Duodenal mucosa (tissue), 2 donors: ENCODE measurements at regions not wholly inside any gene's neighbourhood (a gene's known extent, or its start where the extent isn't known, plus 50 kb on each side); places are given as distances from the start of the nearest gene placed in this dataset.

ENCODE experiments used
- H3K27ac ChIP-seq: one replicate; pipeline ENCODE4 v1.7.0; 2013; ENCODE audit warnings: low read depth, low read length
- H3K27me3 ChIP-seq, 2 donors: one replicate each; pipeline ENCODE4 v1.7.0; 2013; ENCODE audit warnings: low read length in 2 of 2, control low read depth in 1 of 2; ENCODE audit not compliant: insufficient read depth in 2 of 2, control insufficient read depth in 1 of 2
- H3K36me3 ChIP-seq, 2 donors: one replicate each; pipeline ENCODE4 v1.7.0; 2013; ENCODE audit warnings: low read length in 2 of 2, control low read depth in 1 of 2; ENCODE audit not compliant: insufficient read depth in 2 of 2, control insufficient read depth in 1 of 2
- H3K4me1 ChIP-seq, 2 donors: one replicate each; pipeline ENCODE4 v1.7.0; 2013; ENCODE audit warnings: low read length in 2 of 2, control low read depth in 1 of 2; ENCODE audit not compliant: insufficient read depth in 2 of 2, control insufficient read depth in 1 of 2
- H3K4me3 ChIP-seq, 2 donors: one replicate each; pipeline ENCODE4 v1.7.0; 2013; ENCODE audit warnings: low read length in 2 of 2, low read depth in 1 of 2
- H3K9ac ChIP-seq, 2 donors: one replicate each; pipeline ENCODE4 v1.7.0; 2013; ENCODE audit warnings: low read length in 2 of 2, low read depth in 1 of 2
- H3K9me3 ChIP-seq, 2 donors: one replicate each; pipeline ENCODE4 v1.7.0; 2013; ENCODE audit warnings: low read length in 2 of 2, control low read depth in 1 of 2; ENCODE audit not compliant: control insufficient read depth in 1 of 2

- Histone ChIP-seq H3K27ac (no peak overlapping the region), H3K27me3 (no peaks in the 10 kb centered on the region), H3K4me3 (no peak overlapping the region)
These were observed 599.6 kb downstream of the CDH18 start for GRCh38 chr5:19388391-19388790.

GRCh38 chr5:19401032-19401431 lies 587.0 kb downstream of the CDH18 start:
- no peaks in the 10 kb centered on the region for H3K4me1 ChIP-seq
- H3K27me3 ChIP-seq: no peaks in the 10 kb centered on the region
- H3K27ac ChIP-seq: no peak overlapping the region
- no peak overlapping the region for H3K4me3 ChIP-seq
- H3K36me3 ChIP-seq: no peaks in the 10 kb centered on the region
- H3K9ac ChIP-seq: no peak overlapping the region
- H3K9me3 ChIP-seq: peaks cover 6 to 9% of the 10 kb centered on the region in 2 donors

More at GRCh38 chr5:19388391-19388790, 599.6 kb downstream of the CDH18 start:
- no peak overlapping the region for H3K9ac ChIP-seq
- no peaks in the 10 kb centered on the region for H3K36me3 ChIP-seq
- H3K4me1 ChIP-seq: no peaks in the 10 kb centered on the region
- H3K9me3 ChIP-seq: peaks cover 0 to 12% of the 10 kb centered on the region in 2 donors

GRCh38 chr5:19406576-19407365 lies 581.2 kb downstream of the CDH18 start:
- no peaks in the 10 kb centered on the region for H3K4me1 ChIP-seq
- H3K4me3 ChIP-seq: no peak overlapping the region
- no peaks in the 10 kb centered on the region for H3K27me3 ChIP-seq
- no peaks in the 10 kb centered on the region for H3K36me3 ChIP-seq
- no peak overlapping the region for H3K9ac ChIP-seq
- peaks cover 13 to 15% of the 10 kb centered on the region in 2 donors for H3K9me3 ChIP-seq
- H3K27ac ChIP-seq: no peak overlapping the region

GRCh38 chr5:19408149-19408548 lies 579.9 kb downstream of the CDH18 start:
- Histone ChIP-seq H3K27me3 (no peaks in the 10 kb centered on the region), H3K4me3 (no peak overlapping the region), H3K36me3 (no peaks in the 10 kb centered on the region), H3K9me3 (peaks cover 13 to 14% of the 10 kb centered on the region in 2 donors), H3K9ac (no peak overlapping the region), H3K4me1 (no peaks in the 10 kb centered on the region), H3K27ac (no peak overlapping the region)

GRCh38 chr5:19411936-19412335 lies 576.1 kb downstream of the CDH18 start:
- Histone ChIP-seq H3K4me3 (no peak overlapping the region), H3K9me3 (peaks cover 3 to 10% of the 10 kb centered on the region in 2 donors), H3K4me1 (no peaks in the 10 kb centered on the region)

More at GRCh38 chr5:19411936-19412335, 576.1 kb downstream of the CDH18 start:
- no peaks in the 10 kb centered on the region for H3K27me3 ChIP-seq
- H3K9ac ChIP-seq: no peak overlapping the region
- no peaks in the 10 kb centered on the region for H3K36me3 ChIP-seq
- H3K27ac ChIP-seq: no peak overlapping the region
